Osteocyte (in vitro differentiated cells): ENCODE measurements at regions not wholly inside any gene's neighbourhood (a gene's known extent, or its start where the extent isn't known, plus 50 kb on each side); places are given as distances from the start of the nearest gene placed in this dataset.
A peak's percentile ranks its signal among the peaks of the same experiment; 100 is the strongest.

Experiments
- DNase-seq: peaks from one replicate; pipeline ENCODE4 v3.0.0; 2021; ENCODE audit warnings: mixed read lengths; ENCODE audit not compliant: unreplicated experiment; ENCODE audit errors: extremely low spot score
- H3K27ac Mint-ChIP-seq: one replicate; pipeline ENCODE4 v1.8.0; 2021; ENCODE audit warnings: mild to moderate bottlenecking, mixed read lengths; ENCODE audit not compliant: unreplicated experiment
- H3K27me3 Mint-ChIP-seq: one replicate; pipeline ENCODE4 v1.8.0; 2021; ENCODE audit warnings: mixed read lengths; ENCODE audit not compliant: unreplicated experiment
- H3K36me3 Mint-ChIP-seq: one replicate; pipeline ENCODE4 v1.8.0; 2021; ENCODE audit warnings: mixed read lengths; ENCODE audit not compliant: unreplicated experiment
- H3K4me1 Mint-ChIP-seq: one replicate; pipeline ENCODE4 v1.8.0; 2021; ENCODE audit warnings: mixed read lengths; ENCODE audit not compliant: unreplicated experiment
- H3K4me3 Mint-ChIP-seq: one replicate; pipeline ENCODE4 v1.8.0; 2021; ENCODE audit warnings: mild to moderate bottlenecking, moderate library complexity, mixed read lengths; ENCODE audit not compliant: unreplicated experiment
- H3K9me3 Mint-ChIP-seq: one replicate; pipeline ENCODE4 v1.8.0; 2021; ENCODE audit warnings: mixed read lengths; ENCODE audit not compliant: unreplicated experiment
- CTCF ChIP-seq: fragments of 200-600 bp; sonication (generic); IDR thresholded peaks from 2 replicates; pipeline ENCODE4 v1.5.0; 2021; ENCODE audit warnings: antibody characterized with exemption, mild to moderate bottlenecking, moderate library complexity

- H3K4me1 Mint-ChIP-seq, result peaks cover 12% of the 10 kb centered on the region
- TF ChIP-seq CTCF, result no peak
- H3K4me3 Mint-ChIP-seq, result peak overlapping the region; percentile 60
- no peaks in the 10 kb centered on the region for H3K9me3 Mint-ChIP-seq
- no peaks in the 10 kb centered on the region for H3K36me3 Mint-ChIP-seq
- H3K27ac Mint-ChIP-seq, result peak overlapping the region; percentile 48
- DNase-seq, result no peak
- peaks cover 11% of the 10 kb centered on the region for H3K27me3 Mint-ChIP-seq
Observed at GRCh38 chrX:6778544-6779503, 243.9 kb upstream of the VCX3A start.

DNA sequence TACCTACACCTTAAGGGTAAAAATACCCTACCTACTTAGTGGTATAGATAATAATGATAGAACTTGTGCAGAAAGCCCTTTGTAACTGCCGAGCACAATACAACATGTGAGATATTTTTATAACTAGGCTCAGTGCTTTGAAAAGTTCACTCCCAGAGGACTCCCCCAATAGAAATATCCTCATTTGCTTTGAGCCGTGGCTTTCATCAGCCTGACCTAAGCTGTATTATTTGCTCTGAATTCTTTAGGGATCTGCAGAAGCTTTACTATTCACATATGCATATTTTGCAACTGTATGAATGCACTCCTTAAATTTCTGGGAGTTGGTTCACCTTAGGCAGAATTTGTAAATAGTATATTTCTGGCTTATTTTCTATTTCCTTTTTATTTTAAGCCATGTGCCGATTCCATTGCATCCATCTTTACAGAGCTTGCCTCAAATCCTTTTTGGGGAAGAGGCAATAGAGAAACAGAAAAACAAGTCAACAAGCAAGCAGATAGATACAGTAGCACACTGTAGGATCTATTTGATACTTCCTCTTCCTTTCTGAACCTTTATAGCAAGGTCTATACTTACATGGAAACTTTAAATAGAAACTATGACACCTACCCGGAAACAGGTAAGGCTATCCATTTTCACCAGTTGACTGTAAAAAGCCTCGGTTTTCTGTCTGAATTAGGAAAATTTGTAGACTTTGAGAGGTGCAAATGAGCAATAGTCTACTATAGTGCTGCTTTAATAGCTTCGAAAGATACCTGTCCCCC is 242.5 kb upstream of the VCX3A start:
- H3K36me3 Mint-ChIP-seq, result no peaks in the 10 kb centered on the region
- H3K9me3 Mint-ChIP-seq, result no peaks in the 10 kb centered on the region
- TF ChIP-seq CTCF, result no peak
- no peak overlapping the region for H3K27ac Mint-ChIP-seq
- H3K27me3 Mint-ChIP-seq, result peaks cover 11% of the 10 kb centered on the region
- H3K4me1 Mint-ChIP-seq, result peaks cover 12% of the 10 kb centered on the region
- no peak overlapping the region for H3K4me3 Mint-ChIP-seq
- no peak for DNase-seq

GRCh38 chrX:6770936-6771335 is 236.0 kb upstream of the VCX3A start:
- Mint-ChIP-seq H3K4me1 (no peaks in the 10 kb centered on the region), H3K27me3 (no peaks in the 10 kb centered on the region), H3K27ac (no peak overlapping the region), H3K4me3 (no peak overlapping the region), H3K36me3 (no peaks in the 10 kb centered on the region), H3K9me3 (no peaks in the 10 kb centered on the region)
- no peak for TF ChIP-seq CTCF
- no peak for DNase-seq

DNA sequence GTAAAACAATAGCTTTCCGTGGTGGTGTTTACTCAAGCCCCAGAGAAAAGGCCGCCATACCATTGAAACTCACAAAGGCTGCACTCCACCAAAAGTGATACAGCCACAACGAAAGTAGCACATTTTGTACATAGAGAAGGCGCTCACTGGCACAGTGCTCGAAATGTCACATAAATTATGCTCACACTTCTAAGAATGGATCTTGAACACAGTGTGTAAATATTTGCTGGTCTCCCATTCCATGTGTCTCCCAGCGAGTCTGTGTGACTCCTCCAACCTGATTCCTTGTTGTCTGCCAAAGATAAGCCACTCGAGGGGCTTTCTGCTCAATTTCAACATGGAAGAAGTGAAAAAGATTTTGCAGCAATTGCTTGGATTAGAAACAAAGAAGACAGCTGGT is 234.0 kb upstream of the VCX3A start:
- no peaks in the 10 kb centered on the region for H3K27me3 Mint-ChIP-seq
- TF ChIP-seq CTCF, result no peak
- no peak for DNase-seq
- no peaks in the 10 kb centered on the region for H3K36me3 Mint-ChIP-seq
- H3K27ac Mint-ChIP-seq, result no peak overlapping the region
- peaks cover 6% of the 10 kb centered on the region for H3K9me3 Mint-ChIP-seq
- no peaks in the 10 kb centered on the region for H3K4me1 Mint-ChIP-seq
- no peak overlapping the region for H3K4me3 Mint-ChIP-seq

DNA sequence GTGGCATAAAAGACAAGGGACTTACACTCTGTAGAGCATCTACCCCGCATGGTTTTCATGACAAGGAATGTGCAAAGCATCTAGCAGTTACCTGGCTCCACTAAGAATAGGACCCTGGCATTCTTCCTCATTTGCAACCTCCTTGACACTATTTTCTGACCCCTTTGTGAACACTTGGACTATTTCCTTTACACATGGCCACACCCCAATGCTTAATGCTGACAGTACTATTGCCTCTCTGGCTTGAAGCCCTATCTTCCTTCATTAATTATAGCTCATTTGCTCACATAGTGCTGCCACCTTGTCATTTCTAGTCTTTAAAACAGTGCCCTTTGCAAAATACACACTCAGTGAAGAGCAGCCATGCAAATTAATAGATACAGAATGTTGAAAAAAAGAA is 226.3 kb upstream of the VCX3A start:
- TF ChIP-seq CTCF, result no peak
- Mint-ChIP-seq H3K4me1 (no peaks in the 10 kb centered on the region), H3K36me3 (no peaks in the 10 kb centered on the region), H3K27ac (no peak overlapping the region), H3K27me3 (no peaks in the 10 kb centered on the region), H3K9me3 (peaks cover 12% of the 10 kb centered on the region), H3K4me3 (no peak overlapping the region)
- no peak for DNase-seq
